ENCODE measurements at regions not wholly inside any gene's neighbourhood (a gene's known extent, or its start where the extent isn't known, plus 50 kb on each side); places are given as distances from the start of the nearest gene placed in this dataset.

DNA sequence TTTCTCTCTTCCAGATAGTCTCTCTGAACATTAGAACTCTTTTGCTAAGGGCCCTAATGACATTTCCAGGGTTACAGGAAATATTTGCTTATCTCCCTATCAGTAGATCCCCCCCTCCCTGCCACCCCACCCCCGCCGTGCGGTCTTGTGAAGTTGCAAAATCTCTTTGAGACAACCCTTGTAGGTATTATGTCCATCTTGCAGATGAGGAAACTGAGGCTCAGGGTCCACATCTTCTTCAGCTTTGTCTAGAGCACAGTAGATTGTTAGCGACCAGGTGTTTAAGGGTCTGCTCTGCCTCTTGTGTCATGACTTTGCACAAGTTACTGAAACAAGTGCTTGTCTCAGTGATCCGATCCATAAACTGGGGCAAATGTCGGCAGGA lies 65.8 kb upstream of the GATA6 start:
- no peak overlapping the region for H2AFZ ChIP-seq (ENCODE audit: low read depth, low read length)
- no peaks in the 10 kb centered on the region for H3K36me3 ChIP-seq (ENCODE audit: insufficient read depth, low read length)
- ATAC-seq (ENCODE audit: insufficient read depth, low read depth) (no peak), DNase-seq (no peak)
- peaks cover 10% of the 10 kb centered on the region for H3K27me3 ChIP-seq (ENCODE audit: insufficient read depth, low read length, poor library complexity)
- H3K9ac ChIP-seq (ENCODE audit: low read depth, low read length): no peak overlapping the region
- no peak overlapping the region for H3K4me3 ChIP-seq (ENCODE audit: low read depth in 1 of 2, low read length in 2 of 2)
- no peaks in the 10 kb centered on the region for H4K20me1 ChIP-seq (ENCODE audit: insufficient read depth, low read length)
- no peak for TF ChIP-seq EZH2 (IDR thresholded peaks at IDR 0.05; ENCODE audit: borderline replicate concordance, low read depth, low read length, severe bottlenecking)
- TF ChIP-seq, protein P1, sequence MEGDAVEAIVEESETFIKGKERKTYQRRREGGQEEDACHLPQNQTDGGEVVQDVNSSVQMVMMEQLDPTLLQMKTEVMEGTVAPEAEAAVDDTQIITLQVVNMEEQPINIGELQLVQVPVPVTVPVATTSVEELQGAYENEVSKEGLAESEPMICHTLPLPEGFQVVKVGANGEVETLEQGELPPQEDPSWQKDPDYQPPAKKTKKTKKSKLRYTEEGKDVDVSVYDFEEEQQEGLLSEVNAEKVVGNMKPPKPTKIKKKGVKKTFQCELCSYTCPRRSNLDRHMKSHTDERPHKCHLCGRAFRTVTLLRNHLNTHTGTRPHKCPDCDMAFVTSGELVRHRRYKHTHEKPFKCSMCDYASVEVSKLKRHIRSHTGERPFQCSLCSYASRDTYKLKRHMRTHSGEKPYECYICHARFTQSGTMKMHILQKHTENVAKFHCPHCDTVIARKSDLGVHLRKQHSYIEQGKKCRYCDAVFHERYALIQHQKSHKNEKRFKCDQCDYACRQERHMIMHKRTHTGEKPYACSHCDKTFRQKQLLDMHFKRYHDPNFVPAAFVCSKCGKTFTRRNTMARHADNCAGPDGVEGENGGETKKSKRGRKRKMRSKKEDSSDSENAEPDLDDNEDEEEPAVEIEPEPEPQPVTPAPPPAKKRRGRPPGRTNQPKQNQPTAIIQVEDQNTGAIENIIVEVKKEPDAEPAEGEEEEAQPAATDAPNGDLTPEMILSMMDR (IDR thresholded peaks at IDR 0.05; ENCODE audit: borderline replicate concordance, extremely low read depth, low read length, poor library complexity, severe bottlenecking): no peak
- no peaks in the 10 kb centered on the region for H3K9me3 ChIP-seq (ENCODE audit: insufficient read depth, low read length, severe bottlenecking)
- no peaks in the 10 kb centered on the region for H3K79me2 ChIP-seq (ENCODE audit: insufficient read depth, low read length)
- no peak overlapping the region for H3K4me2 ChIP-seq (ENCODE audit: insufficient read depth, low read length)
- no peaks in the 10 kb centered on the region for H3K4me1 ChIP-seq (ENCODE audit: insufficient read depth, low read length)
- H3K27ac ChIP-seq (ENCODE audit: low read length): no peak overlapping the region

DNA sequence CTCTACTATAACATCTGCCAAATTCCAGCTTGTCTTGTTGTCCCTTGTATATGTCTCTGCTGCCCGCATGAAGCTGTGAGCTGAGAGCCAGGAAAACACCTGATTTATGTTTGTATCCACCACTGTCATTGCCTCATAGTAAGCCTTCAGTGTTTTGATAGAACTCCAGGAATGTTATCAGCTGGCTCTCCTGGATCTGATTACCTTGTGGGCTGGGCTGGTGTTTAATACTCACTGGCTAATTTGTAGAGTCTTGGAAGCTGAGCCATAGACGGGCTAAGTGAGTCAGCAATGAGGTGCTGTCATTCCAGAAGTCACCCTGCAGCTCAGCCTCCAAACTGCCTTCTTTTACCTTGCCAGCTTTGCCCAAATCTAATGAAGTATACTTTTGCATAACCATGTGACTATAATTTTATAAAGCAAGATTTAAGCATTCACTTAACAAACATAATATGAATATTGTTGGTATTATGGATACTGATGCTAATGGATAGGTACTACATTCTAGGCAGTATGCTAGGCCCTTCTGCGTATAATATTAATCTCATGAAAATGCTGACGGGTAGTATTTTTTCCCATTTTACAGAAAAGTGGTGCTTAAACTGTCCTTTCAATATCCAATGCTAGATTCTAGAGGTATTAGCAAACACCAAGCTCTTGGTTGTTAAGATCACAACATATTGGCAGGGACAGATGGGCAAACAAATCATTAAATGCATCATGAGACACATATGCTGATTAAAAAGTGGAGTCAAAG lies 62.7 kb upstream of the GATA6 start:
- Histone ChIP-seq H3K9me3 (ENCODE audit: insufficient read depth, low read length, severe bottlenecking) (no peaks in the 10 kb centered on the region), H3K4me3 (ENCODE audit: low read depth in 1 of 2, low read length in 2 of 2) (no peak overlapping the region), H3K79me2 (ENCODE audit: insufficient read depth, low read length) (no peaks in the 10 kb centered on the region), H2AFZ (ENCODE audit: low read depth, low read length) (no peak overlapping the region), H4K20me1 (ENCODE audit: insufficient read depth, low read length) (no peaks in the 10 kb centered on the region), H3K4me1 (ENCODE audit: insufficient read depth, low read length) (no peaks in the 10 kb centered on the region), H3K27me3 (ENCODE audit: insufficient read depth, low read length, poor library complexity) (peaks cover 4% of the 10 kb centered on the region), H3K9ac (ENCODE audit: low read depth, low read length) (no peak overlapping the region), H3K36me3 (ENCODE audit: insufficient read depth, low read length) (no peaks in the 10 kb centered on the region), H3K27ac (ENCODE audit: low read length) (no peak overlapping the region), H3K4me2 (ENCODE audit: insufficient read depth, low read length) (no peak overlapping the region)
- no peak for ATAC-seq (ENCODE audit: insufficient read depth, low read depth)
- DNase-seq: no peak
- TF ChIP-seq, protein P1 (IDR thresholded peaks at IDR 0.05; ENCODE audit: borderline replicate concordance, extremely low read depth, low read length, poor library complexity, severe bottlenecking): no peak
- no peak for TF ChIP-seq EZH2 (IDR thresholded peaks at IDR 0.05; ENCODE audit: borderline replicate concordance, low read depth, low read length, severe bottlenecking)

DNA sequence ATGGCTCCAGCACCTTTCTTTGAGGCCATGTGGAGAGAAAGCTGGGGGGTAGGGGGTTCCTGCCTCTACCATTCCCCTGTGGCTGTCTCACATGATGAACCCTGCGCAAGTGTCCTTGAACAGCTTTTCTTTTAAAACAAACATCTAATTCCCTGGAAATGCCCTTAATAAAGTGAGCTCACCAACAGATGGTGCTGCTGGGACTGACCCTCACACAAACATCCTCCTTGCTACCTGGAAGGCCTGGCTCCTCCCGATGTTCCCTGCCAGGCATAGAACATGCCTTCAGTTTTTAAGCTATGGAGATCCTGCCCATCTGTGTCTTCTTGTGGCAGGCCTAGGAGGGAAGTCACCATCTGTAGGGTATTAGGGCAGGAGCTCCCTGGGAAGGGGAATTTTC lies 60.7 kb upstream of the GATA6 start:
- Histone ChIP-seq H3K79me2 (ENCODE audit: insufficient read depth, low read length) (no peaks in the 10 kb centered on the region), H3K9me3 (ENCODE audit: insufficient read depth, low read length, severe bottlenecking) (no peaks in the 10 kb centered on the region), H3K9ac (ENCODE audit: low read depth, low read length) (no peak overlapping the region), H4K20me1 (ENCODE audit: insufficient read depth, low read length) (no peaks in the 10 kb centered on the region), H2AFZ (ENCODE audit: low read depth, low read length) (no peak overlapping the region), H3K4me1 (ENCODE audit: insufficient read depth, low read length) (no peaks in the 10 kb centered on the region), H3K27ac (ENCODE audit: low read length) (no peak overlapping the region), H3K36me3 (ENCODE audit: insufficient read depth, low read length) (no peaks in the 10 kb centered on the region), H3K27me3 (ENCODE audit: insufficient read depth, low read length, poor library complexity) (peaks cover 7% of the 10 kb centered on the region), H3K4me2 (ENCODE audit: insufficient read depth, low read length) (no peak overlapping the region), H3K4me3 (ENCODE audit: low read depth in 1 of 2, low read length in 2 of 2) (no peak overlapping the region)
- TF ChIP-seq, protein P1 (IDR thresholded peaks at IDR 0.05; ENCODE audit: borderline replicate concordance, extremely low read depth, low read length, poor library complexity, severe bottlenecking): no peak
- no peak for TF ChIP-seq EZH2 (IDR thresholded peaks at IDR 0.05; ENCODE audit: borderline replicate concordance, low read depth, low read length, severe bottlenecking)
- no peak for ATAC-seq (ENCODE audit: insufficient read depth, low read depth)
- DNase-seq: no peak
